SKM-1 treated with dmso at 0.1 percent for 144 hours (cell line): ENCODE measurements at regions not wholly inside any gene's neighbourhood (a gene's known extent, or its start where the extent isn't known, plus 50 kb on each side); places are given as distances from the start of the nearest gene placed in this dataset.

Experiments
- DNase-seq: peaks from one replicate; lab custom pipeline; 2025; ENCODE audit not compliant: unreplicated experiment; lab: John Stamatoyannopoulos, UW

DNA sequence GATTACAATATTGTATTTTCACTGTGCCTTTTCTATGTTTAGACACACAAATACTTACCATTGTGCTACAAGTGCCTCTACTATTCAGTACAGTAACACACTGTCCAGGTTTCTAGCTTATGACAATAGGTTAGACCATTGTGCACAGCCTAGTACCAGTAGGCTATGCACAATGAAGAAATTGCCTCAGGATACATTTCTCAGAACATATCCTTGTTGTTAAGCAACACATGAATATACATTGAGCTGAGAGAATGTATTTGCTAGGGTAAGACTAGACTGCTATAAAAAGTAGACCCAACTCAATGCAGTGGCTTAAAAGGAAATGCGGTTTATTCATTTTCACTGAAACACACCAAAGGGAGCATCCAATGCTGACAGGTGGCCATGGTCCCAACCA is 285.1 kb downstream of the HS3ST3A1 start:
- DNase-seq, result no peak

- DNase-seq, result no peak
Observed at GRCh38 chr17:13311306-13311705, 290.4 kb downstream of the HS3ST3A1 start.

GRCh38 chr17:13310858-13311257 is 290.9 kb downstream of the HS3ST3A1 start:
- DNase-seq, result no peak

GRCh38 chr17:13306310-13306962 is 288.6 kb upstream of the ELAC2 start:
- peak; percentile 69 for DNase-seq

DNA sequence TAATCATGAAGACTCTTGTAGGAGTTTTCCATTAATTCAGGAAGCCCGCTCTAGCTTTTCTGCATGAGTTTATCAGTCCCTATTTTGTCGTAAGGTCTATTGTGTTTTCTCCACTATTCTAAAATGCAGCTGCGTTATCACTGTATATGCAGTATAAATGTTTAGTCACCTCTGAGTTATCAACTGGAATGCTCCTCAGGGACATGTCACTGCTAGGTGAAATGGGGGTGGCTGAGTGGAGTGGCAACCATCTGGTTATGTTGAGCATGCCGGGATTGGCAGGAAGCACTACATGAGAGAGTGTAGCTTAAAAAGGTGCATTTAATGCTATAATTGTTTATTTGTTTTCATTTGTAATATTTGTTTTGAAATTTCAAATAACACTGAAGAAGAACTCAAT is 285.2 kb upstream of the ELAC2 start:
- no peak for DNase-seq

- no peak for DNase-seq
Observed at GRCh38 chr17:13302419-13302818, 284.6 kb upstream of the ELAC2 start.

DNA sequence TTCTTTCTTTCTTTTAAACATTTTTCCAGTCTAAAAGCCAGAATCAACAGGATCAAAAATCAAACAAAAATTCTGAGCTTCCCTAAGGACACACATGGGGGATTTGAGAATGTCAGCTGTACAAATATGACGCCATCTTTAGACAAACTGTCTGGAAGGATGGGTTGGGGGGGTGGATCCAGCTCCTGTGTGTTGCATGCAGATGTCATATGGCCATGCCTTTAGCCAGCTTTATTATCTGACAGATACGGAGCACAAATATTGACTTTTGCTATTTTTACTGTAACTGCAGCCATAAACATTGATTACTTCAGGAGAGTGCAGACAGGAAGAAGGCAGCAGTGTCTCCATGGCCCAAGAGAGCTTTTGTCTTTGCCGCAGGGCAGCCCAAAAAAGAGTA is 279.4 kb upstream of the ELAC2 start:
- DNase-seq, result no peak

DNA sequence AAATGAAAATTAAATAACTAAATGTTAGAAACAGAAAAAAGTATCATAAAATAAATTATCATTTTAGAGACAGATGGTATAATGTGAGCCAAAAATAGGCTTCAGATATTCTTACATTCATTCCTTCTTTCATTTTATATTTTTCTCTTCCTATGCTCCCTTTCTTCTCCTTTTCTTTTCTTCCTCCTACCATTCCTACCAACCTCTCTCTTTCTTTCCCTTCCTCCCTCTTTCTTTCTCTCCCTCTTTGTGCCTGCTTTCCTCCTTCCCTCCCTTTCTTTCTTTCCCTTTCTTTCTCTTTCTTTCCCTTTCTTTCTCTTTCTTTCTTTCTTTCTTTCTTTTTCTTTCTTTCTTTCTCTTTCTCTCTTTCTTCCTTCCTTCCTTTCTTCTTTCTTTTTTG is 275.6 kb upstream of the ELAC2 start:
- DNase-seq, result no peak

DNA sequence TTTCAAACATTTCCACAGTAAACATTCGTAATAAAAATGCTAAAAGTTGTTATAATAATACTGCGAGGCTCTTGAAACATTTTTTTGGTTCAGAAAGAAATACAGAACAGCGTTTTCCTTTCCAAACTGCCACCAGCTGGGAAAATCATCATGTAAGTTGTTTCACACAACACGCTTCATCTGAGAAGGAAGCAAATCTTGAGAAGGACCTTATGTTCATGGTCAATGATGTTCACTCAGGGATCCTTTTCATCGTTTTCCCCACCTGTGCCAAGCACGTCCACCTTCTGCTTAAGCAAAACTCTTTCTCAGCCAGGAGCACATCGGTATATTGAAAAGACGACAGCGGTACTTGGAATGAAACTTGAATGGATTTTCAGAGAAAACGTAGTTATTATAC is 274.5 kb upstream of the ELAC2 start:
- no peak for DNase-seq

DNA sequence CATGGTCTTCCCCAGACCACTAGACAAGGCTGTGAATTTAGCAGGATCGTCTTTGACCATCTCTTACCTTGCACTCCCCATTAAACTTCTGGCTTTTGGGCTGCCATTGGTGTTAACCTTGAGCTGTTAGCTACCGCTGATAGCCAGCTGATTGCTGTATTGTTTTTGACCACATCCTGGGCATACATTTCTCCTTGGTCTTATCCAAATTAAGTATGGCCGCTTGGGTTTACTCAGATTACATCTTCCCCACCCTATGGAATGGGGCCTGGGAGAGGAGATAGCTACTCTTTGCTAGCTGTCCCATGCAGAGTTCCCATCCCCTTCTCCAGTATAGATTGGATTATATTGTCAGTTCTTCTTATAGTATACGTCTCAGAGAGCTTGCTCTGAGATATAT is 270.4 kb upstream of the ELAC2 start:
- DNase-seq, result no peak

DNA sequence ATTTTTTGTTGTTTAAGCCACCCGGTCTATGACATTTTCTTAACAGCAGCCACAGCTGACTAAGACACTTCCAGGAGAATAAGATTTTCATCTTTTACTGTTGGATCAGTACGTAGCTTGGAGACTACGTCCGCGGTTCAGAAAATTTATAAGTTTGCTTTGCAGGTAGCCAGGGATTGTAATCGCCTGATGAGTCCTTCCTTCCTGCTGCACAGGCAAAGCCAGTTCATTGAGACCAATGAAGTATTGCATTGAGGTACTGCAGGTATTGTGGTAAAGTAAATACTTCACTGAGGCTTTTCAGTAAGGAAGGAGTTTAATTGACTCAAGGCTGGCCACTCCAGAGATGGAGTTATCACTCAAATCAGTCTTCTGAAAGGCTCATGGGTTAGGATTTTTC is 269.4 kb upstream of the ELAC2 start:
- DNase-seq, result no peak

DNA sequence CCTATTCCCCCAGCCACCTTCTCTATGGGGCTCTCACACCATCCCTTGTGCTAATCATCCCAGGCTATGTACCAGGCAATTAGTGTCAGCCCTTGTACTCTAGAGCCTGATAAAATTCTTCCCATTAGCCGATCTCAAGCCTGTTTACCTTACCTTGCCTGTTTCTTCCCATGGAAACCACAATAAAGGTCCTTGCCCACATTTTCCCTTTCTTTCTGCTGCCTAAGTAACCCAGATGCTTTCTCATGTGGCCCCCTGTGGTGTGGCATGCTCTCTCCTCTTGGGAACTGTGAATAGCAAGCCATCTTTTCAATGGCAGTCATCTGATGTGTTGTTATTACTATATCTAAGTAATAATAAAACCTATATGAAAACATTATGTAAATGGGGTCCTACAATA is 265.8 kb upstream of the ELAC2 start:
- no peak for DNase-seq

DNA sequence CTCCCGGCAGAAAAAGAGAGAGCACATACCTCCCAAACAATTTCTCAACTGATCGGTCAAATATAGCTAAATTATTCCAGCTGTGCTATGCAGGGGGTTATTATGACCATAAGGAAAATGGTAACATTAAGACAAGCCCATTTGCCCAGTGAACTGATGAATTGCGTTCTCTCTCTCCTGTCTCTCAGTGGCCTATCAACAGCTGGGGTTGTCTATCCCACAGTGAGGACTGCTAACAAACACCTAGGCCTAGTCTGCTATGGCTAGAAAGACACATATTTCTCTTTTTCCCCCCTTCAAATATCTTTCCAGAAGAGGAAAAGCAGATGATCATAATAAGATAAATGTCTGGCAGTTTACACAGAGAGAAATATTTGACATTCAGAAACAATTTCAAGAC is 263.8 kb upstream of the ELAC2 start:
- no peak for DNase-seq

DNA sequence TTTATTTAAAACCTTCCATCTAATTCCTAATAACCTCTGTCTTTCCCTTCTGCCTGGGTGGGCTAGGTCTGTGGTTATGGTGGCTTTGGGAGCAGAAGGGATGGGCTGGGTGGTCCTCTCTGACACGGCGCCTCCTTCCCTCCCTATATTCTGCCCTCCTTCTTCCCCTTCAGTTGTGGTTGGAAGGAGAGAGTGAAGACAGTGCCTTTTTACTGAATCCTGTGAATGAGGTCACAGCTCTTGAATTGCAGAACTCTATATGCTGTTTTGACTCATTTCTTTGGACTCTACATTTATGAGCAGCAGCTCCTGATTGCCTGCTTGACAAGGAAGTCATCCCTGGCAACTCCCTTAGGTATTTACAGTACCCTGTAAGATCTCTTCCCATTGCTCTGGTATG is 256.0 kb upstream of the ELAC2 start:
- DNase-seq, result no peak

GRCh38 chr17:13272296-13272695 is 254.5 kb upstream of the ELAC2 start:
- no peak for DNase-seq

DNA sequence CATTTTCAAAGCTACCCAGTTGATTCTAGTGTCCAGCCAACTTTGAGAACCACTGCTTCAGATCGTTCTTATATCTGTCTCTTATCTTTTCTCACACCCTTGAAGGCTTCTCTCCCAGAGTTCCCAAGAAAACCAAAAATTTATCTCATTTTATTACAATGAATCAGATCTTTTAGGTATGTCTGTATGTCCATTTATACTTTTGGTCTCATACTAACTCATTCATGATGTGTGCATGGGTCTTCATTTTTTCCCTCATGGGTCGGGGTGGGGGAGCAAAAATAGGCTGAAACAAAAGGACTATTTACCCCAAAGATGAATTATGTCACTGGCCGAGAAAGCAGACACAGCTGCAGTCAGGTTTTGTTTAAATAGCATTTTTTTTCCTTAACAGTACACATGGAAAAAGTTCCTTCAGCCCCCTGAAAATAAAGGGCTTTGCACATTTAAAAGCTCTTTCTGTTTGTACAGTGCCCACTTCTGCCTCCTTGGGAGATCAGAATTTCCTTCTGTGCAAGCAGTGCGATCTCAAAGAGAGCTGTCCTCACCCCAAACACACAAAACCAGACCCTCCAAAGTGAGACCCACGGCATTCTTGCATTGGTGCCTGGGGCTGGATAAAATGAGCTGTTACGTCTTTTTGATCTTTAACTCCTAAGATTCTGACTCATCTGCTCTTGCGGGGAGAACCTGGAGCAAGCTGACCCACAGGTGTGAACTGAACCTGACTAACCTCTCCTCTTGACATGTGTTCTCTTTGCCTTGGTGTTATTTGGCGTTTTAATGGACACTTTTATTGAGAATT is 251.2 kb upstream of the ELAC2 start:
- no peak for DNase-seq

- no peak for DNase-seq
Observed at GRCh38 chr17:13266606-13267005, 248.8 kb upstream of the ELAC2 start.

DNA sequence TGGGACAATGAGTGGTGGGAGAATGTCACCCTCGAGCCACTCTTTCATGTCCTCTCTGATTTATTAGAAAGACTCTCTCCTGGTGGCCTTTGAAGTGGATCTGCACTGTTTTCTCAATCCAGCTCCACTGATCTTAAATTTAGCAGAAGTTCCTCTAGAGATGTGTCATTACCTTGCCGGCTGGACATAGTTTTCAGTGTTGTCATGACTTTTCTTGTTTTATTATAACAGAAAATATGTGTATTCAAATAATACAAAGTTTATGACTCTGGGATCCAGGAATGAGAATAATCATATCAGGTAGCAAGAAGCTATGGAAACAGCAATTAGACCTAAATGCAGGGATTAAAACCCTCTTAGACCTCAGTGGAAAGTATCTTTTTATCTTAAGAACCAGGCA is 247.5 kb upstream of the ELAC2 start:
- no peak for DNase-seq

GRCh38 chr17:13263746-13264145 is 245.9 kb upstream of the ELAC2 start:
- DNase-seq, result no peak

- no peak for DNase-seq
Observed at GRCh38 chr17:13256545-13256944, 238.7 kb upstream of the ELAC2 start.

- DNase-seq, result no peak
Observed at GRCh38 chr17:13253733-13254410, 236.0 kb upstream of the ELAC2 start.

GRCh38 chr17:13244513-13244912 is 226.7 kb upstream of the ELAC2 start:
- DNase-seq, result no peak
